GM18951 (cell line): ENCODE measurements at regions not wholly inside any gene's neighbourhood (a gene's known extent, or its start where the extent isn't known, plus 50 kb on each side); places are given as distances from the start of the nearest gene placed in this dataset.

Source experiments
- POLR2A ChIP-seq: IDR thresholded peaks from 4 replicates; pipeline ENCODE4 v1.6.1; 2011; ENCODE audit warnings: mild to moderate bottlenecking; ENCODE audit not compliant: insufficient read length, insufficient read depth; ENCODE audit errors: extremely low read depth
- in situ Hi-C: fragments of 300-500 bp; cut with MboI; formaldehyde crosslinking; loops from one replicate; pipeline ENCODE4 v1.12.0; 2022; ENCODE audit warnings: low sequenced_read_pairs, mixed read lengths, inconsistent platforms; ENCODE audit not compliant: unreplicated experiment

- no peak for TF ChIP-seq POLR2A
- in situ Hi-C loops = no loop called here
Measured at GRCh38 chr9:115367780-115368525, 250.0 kb upstream of the TNC start.

- in situ Hi-C loops = no loop called here
- TF ChIP-seq POLR2A = no peak
Measured at GRCh38 chr9:115369322-115369957, 251.5 kb upstream of the TNC start.

GRCh38 chr9:115373000-115373709, 255.2 kb upstream of the TNC start:
- no peak for TF ChIP-seq POLR2A
- in situ Hi-C loops = no loop called here

GRCh38 chr9:115373710-115374045, 255.7 kb upstream of the TNC start:
- no peak for TF ChIP-seq POLR2A
- in situ Hi-C loops = no loop called here

GRCh38 chr9:115374724-115375268, 256.8 kb upstream of the TNC start:
- in situ Hi-C loops = no loop called here
- no peak for TF ChIP-seq POLR2A

- in situ Hi-C loops = no loop called here
- TF ChIP-seq POLR2A = no peak
Measured at GRCh38 chr9:115378241-115378640, 260.3 kb upstream of the TNC start.

- in situ Hi-C loops = no loop called here
- TF ChIP-seq POLR2A = no peak
Measured at GRCh38 chr9:115378758-115379157, 260.8 kb upstream of the TNC start.

GRCh38 chr9:115379719-115380118, 261.8 kb upstream of the TNC start:
- no peak for TF ChIP-seq POLR2A
- in situ Hi-C loops = no loop called here

- in situ Hi-C loops = no loop called here
- no peak for TF ChIP-seq POLR2A
Measured at GRCh38 chr9:115382865-115383264, 264.9 kb upstream of the TNC start.

- in situ Hi-C loops = no loop called here
- no peak for TF ChIP-seq POLR2A
Measured at GRCh38 chr9:115385383-115386122, 267.6 kb upstream of the TNC start.

GRCh38 chr9:115386963-115387770, 269.2 kb upstream of the TNC start:
- in situ Hi-C loops = no loop called here
- TF ChIP-seq POLR2A = no peak

GRCh38 chr9:115391168-115391825, 273.3 kb upstream of the TNC start:
- in situ Hi-C loops = no loop called here
- no peak for TF ChIP-seq POLR2A
